Epithelial cell of esophagus (primary cell): ENCODE measurements at regions not wholly inside any gene's neighbourhood (a gene's known extent, or its start where the extent isn't known, plus 50 kb on each side); places are given as distances from the start of the nearest gene placed in this dataset.

Experiments
- DNase-seq: peaks from one replicate; pipeline ENCODE4 v3.0.0; 2010; ENCODE audit warnings: low read depth
- H3K4me3 ChIP-seq: 2 replicates; pipeline ENCODE4 v1.5.1; 2011; ENCODE audit warnings: mild to moderate bottlenecking, low read length, control low read depth
- CTCF ChIP-seq: IDR thresholded peaks from 2 replicates; pipeline ENCODE4 v1.5.1; 2011; ENCODE audit warnings: low read depth, mild to moderate bottlenecking, low read length, control low read depth, inconsistent platforms; ENCODE audit not compliant: insufficient read depth; ENCODE audit errors: missing control alignments

DNA sequence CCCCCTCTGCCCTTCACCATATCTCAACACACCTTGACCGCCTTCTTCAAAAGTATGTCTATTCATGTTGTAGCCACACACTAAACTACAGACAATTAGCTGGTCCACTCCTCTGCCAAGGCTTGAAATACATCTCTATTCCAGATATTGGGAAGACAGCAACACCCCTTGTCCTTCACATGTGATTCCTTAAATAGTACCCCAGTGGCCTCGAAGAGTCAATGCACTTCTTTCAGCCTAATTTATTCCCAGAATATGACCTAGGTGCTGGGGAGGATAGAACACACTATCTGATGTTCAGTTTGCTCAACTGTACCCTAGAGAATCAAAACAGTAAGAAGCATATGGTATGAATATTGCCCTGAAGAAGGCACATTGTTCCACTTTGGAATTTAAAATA, 82.4 kb upstream of the DACH1 start:
- H3K4me3 ChIP-seq: no peak overlapping the region
- no peak for TF ChIP-seq CTCF
- no peak for DNase-seq

GRCh38 chr13:71939186-71939585, 72.2 kb upstream of the DACH1 start:
- DNase-seq: no peak
- H3K4me3 ChIP-seq: no peak overlapping the region
- no peak for TF ChIP-seq CTCF

GRCh38 chr13:71935166-71935840, 68.3 kb upstream of the DACH1 start:
- H3K4me3 ChIP-seq: no peak overlapping the region
- no peak for TF ChIP-seq CTCF
- DNase-seq: peak; percentile 89

- no peak for TF ChIP-seq CTCF
These were observed 57.9 kb upstream of the DACH1 start for GRCh38 chr13:71924931-71925330.

GRCh38 chr13:71922194-71922593, 55.2 kb upstream of the DACH1 start:
- no peak for TF ChIP-seq CTCF
- DNase-seq: no peak
- no peak overlapping the region for H3K4me3 ChIP-seq

More at GRCh38 chr13:71924931-71925330, 57.9 kb upstream of the DACH1 start:
- no peak for DNase-seq
- no peak overlapping the region for H3K4me3 ChIP-seq
